ENCODE measurements at regions not wholly inside any gene's neighbourhood (a gene's known extent, or its start where the extent isn't known, plus 50 kb on each side); places are given as distances from the start of the nearest gene placed in this dataset.

- no peak for TF ChIP-seq CTCF (IDR thresholded peaks at IDR 0.05)
- no peak for TF ChIP-seq EP300 (IDR thresholded peaks at IDR 0.05; ENCODE audit: low read depth)
These were observed 282.5 kb upstream of the MYT1L start for GRCh38 chr2:2613279-2614199.
